ENCODE measurements at regions not wholly inside any gene's neighbourhood (a gene's known extent, or its start where the extent isn't known, plus 50 kb on each side); places are given as distances from the start of the nearest gene placed in this dataset.
"Not testable (repeated sequence)": the region's sequence is repeated elsewhere in the genome, so short reads cannot be mapped to it uniquely, and the experiment has no call there.

GRCh38 chr20:24418731-24419130 is 50.7 kb upstream of the SYNDIG1 start:
- H3K9me3 ChIP-seq (ENCODE audit: control insufficient read depth, low read length, poor library complexity, severe bottlenecking) = no peaks in the 10 kb centered on the region
- Mint-ChIP-seq H3K4me1 (no peaks in the 10 kb centered on the region), H3K27me3 (peaks cover 14% of the 10 kb centered on the region), H3K36me3 (ENCODE audit: low read depth) (no peaks in the 10 kb centered on the region), H3K4me3 (no peak overlapping the region), H3K27ac (no peak overlapping the region)
- no peak for DNase-seq
- ATAC-seq = no peak

DNA sequence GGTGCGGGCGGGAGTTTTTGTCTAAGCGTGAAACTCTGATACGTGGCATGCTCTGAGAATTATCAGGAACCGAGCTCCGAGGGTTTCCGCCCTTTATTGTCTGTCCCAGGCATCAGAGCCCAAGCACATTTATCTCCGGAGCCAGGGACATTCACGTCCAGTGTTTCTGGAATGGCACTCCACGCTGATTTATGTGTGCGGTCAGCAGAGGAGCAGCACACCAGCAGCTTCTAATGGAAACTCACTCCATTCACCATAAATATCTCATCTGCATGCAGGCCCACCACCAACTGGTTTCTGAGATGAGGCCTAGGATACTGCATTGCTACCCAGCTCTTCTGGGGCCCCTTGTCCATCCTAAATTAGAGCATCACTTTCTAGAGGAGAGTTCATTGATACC is 51.9 kb upstream of the SYNDIG1 start:
- no peaks in the 10 kb centered on the region for H3K9me3 ChIP-seq (ENCODE audit: control insufficient read depth, low read length, poor library complexity, severe bottlenecking)
- Mint-ChIP-seq H3K4me1 (no peaks in the 10 kb centered on the region), H3K4me3 (no peak overlapping the region), H3K27me3 (peaks cover 4% of the 10 kb centered on the region), H3K27ac (no peak overlapping the region), H3K36me3 (ENCODE audit: low read depth) (no peaks in the 10 kb centered on the region)
- no peak for ATAC-seq
- no peak for DNase-seq

- H3K4me1 Mint-ChIP-seq = not testable (repeated sequence)
These were observed 54.0 kb upstream of the SYNDIG1 start for GRCh38 chr20:24415444-24415843.

DNA sequence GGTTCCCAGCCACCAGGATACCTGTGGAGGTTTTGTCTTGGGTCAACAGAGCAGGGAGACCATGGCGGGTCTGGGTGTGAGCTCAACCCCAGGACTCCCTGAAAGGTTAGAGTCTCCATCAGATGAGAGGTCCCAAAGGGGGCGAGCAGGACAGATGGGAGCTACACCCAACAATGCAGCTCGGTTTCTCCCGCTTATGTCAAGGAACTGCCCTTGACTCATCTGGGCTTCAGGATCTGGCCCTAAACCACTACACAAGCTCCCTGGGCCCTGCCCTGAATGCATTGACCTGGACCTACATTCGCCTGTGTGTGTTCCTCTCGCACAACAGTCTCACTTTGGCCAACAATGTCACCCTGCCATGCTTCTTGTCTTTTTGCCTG is 57.6 kb upstream of the SYNDIG1 start:
- H3K9me3 ChIP-seq (ENCODE audit: control insufficient read depth, low read length, poor library complexity, severe bottlenecking) = no peaks in the 10 kb centered on the region
- H3K27ac Mint-ChIP-seq = no peak overlapping the region
- no peak for DNase-seq
- ATAC-seq = no peak
- no peaks in the 10 kb centered on the region for H3K4me1 Mint-ChIP-seq
- no peaks in the 10 kb centered on the region for H3K36me3 Mint-ChIP-seq (ENCODE audit: low read depth)
- peaks cover 22% of the 10 kb centered on the region for H3K27me3 Mint-ChIP-seq
- H3K4me3 Mint-ChIP-seq = no peak overlapping the region

More at GRCh38 chr20:24415444-24415843, 54.0 kb upstream of the SYNDIG1 start:
- not testable (repeated sequence) for H3K27ac Mint-ChIP-seq; DNase-seq; H3K9me3 ChIP-seq (ENCODE audit: control insufficient read depth, low read length, poor library complexity, severe bottlenecking); ATAC-seq; H3K4me3 Mint-ChIP-seq; H3K27me3 Mint-ChIP-seq; H3K36me3 Mint-ChIP-seq (ENCODE audit: low read depth)

DNA sequence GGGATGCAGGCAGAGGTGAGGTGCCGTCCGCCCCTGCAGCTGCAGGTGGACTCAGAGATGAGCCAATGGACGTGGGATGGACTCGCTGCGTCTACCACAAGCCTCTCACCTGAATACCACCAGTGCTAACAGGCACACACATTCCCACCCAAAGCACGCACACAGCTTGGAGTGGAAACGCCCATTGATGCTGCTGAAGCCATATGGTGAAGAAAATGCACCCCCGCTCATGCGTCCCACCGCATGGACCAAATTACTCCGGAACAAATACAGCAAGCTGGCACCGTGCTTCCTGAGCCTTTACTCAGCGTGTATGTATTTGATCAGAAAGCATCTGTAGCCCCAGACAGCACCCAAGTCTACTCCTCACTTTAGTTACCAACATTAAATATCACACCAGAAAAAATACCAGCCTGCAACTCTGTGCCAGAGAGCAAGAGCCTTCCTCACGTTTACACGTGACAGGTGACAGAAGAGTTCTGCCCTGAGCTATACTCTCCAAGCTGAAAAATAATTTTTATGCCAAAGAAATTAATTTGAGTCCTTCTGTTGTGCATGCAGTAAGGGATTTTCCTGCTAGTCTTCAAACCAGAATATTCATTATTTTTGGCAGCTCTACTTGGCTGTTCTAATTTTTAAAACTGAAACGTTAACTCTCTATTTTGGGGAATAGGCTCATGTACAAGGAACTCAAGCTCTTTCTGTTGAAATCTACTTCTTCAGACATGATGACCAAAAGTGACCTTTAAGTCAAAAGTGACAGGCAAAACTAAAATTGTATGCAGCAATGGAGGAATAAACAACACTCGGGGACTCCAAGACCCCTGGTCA is 58.2 kb upstream of the SYNDIG1 start:
- ATAC-seq (no peak), DNase-seq (no peak)
- no peak overlapping the region for H3K4me3 Mint-ChIP-seq
- H3K36me3 Mint-ChIP-seq (ENCODE audit: low read depth) = no peaks in the 10 kb centered on the region
- no peaks in the 10 kb centered on the region for H3K4me1 Mint-ChIP-seq
- no peaks in the 10 kb centered on the region for H3K9me3 ChIP-seq (ENCODE audit: control insufficient read depth, low read length, poor library complexity, severe bottlenecking)
- H3K27ac Mint-ChIP-seq = no peak overlapping the region
- peaks cover 28% of the 10 kb centered on the region for H3K27me3 Mint-ChIP-seq

GRCh38 chr20:24407151-24407550 is 62.3 kb upstream of the SYNDIG1 start:
- no peak for DNase-seq
- Mint-ChIP-seq H3K36me3 (ENCODE audit: low read depth) (no peaks in the 10 kb centered on the region), H3K27me3 (peaks cover 34% of the 10 kb centered on the region), H3K4me1 (no peaks in the 10 kb centered on the region), H3K27ac (no peak overlapping the region), H3K4me3 (no peak overlapping the region)
- no peak for ATAC-seq
- H3K9me3 ChIP-seq (ENCODE audit: control insufficient read depth, low read length, poor library complexity, severe bottlenecking) = no peaks in the 10 kb centered on the region

GRCh38 chr20:24406750-24407149 is 62.7 kb upstream of the SYNDIG1 start:
- H3K4me1 Mint-ChIP-seq = no peaks in the 10 kb centered on the region
- H3K27me3 Mint-ChIP-seq = peaks cover 34% of the 10 kb centered on the region
- no peaks in the 10 kb centered on the region for H3K9me3 ChIP-seq (ENCODE audit: control insufficient read depth, low read length, poor library complexity, severe bottlenecking)
- no peak overlapping the region for H3K27ac Mint-ChIP-seq
- DNase-seq = no peak
- no peak overlapping the region for H3K4me3 Mint-ChIP-seq
- no peak for ATAC-seq
- H3K36me3 Mint-ChIP-seq (ENCODE audit: low read depth) = no peaks in the 10 kb centered on the region

DNA sequence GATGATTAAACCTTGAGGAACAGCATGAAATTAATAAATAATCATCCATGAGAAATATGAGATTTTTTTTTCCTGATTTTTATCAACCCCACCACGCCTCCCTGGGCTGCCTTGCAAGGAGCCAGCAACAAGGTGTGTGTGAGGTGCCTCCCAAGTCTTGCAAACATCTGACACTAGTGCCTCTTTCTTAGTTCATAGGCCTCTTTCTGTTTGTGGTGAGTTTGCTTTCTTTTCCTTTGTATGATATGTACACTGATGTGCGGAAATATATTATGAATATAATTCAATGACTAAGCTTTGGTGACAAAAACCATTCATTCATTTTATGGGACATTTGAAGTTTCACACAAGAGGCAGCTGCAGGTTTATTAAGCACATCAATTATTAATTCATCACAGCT is 63.2 kb upstream of the SYNDIG1 start:
- Mint-ChIP-seq H3K4me3 (no peak overlapping the region), H3K4me1 (no peaks in the 10 kb centered on the region), H3K27me3 (peaks cover 31% of the 10 kb centered on the region), H3K36me3 (ENCODE audit: low read depth) (no peaks in the 10 kb centered on the region), H3K27ac (no peak overlapping the region)
- no peaks in the 10 kb centered on the region for H3K9me3 ChIP-seq (ENCODE audit: control insufficient read depth, low read length, poor library complexity, severe bottlenecking)
- no peak for ATAC-seq
- no peak for DNase-seq

DNA sequence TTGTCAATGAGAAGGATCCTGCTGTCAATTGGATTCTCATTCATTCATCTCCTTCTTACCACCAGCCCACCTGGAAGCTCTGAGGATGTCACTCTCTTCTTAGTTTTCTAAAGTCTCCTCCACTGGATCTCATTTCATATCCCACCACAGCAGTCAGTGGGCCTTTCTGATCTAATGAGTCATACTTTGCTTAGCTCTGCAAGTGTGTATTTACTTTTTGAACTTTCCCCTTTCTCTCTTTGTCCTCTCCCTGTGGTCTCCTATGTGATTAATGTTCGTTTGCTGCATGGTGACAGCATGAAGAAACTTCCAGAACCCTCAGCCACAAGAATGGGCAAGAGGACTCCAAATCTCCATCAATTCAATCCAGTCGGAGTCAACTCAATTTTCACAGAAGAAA is 63.6 kb upstream of the SYNDIG1 start:
- Mint-ChIP-seq H3K27ac (no peak overlapping the region), H3K4me1 (no peaks in the 10 kb centered on the region), H3K36me3 (ENCODE audit: low read depth) (no peaks in the 10 kb centered on the region), H3K27me3 (peaks cover 27% of the 10 kb centered on the region), H3K4me3 (no peak overlapping the region)
- no peaks in the 10 kb centered on the region for H3K9me3 ChIP-seq (ENCODE audit: control insufficient read depth, low read length, poor library complexity, severe bottlenecking)
- no peak for ATAC-seq
- DNase-seq = no peak

- no peaks in the 10 kb centered on the region for H3K4me1 Mint-ChIP-seq
- no peaks in the 10 kb centered on the region for H3K36me3 Mint-ChIP-seq (ENCODE audit: low read depth)
- H3K4me3 Mint-ChIP-seq = no peak overlapping the region
- ATAC-seq (no peak), DNase-seq (no peak)
- H3K27ac Mint-ChIP-seq = no peak overlapping the region
- peaks cover 19% of the 10 kb centered on the region for H3K27me3 Mint-ChIP-seq
- H3K9me3 ChIP-seq (ENCODE audit: control insufficient read depth, low read length, poor library complexity, severe bottlenecking) = no peaks in the 10 kb centered on the region
These were observed 66.0 kb upstream of the SYNDIG1 start for GRCh38 chr20:24403406-24403805.

DNA sequence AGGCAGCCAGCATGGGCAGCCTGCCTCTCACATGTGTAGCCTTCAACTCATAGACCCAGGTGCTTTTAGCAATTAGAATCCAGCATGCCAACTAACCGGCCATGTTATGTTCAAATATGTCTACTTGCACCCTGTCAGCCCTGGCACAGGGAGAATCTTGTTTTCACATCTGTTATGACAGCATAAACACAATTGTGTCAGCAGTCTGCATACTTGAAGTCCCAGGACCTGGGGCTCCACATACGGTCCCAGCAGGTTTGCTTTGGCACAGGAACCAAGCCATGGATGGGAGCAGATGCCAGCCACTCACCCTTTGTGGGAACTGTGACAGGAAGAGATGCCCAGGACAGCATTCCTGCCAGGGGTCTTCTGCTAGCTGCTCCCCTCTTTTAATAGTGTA is 67.2 kb upstream of the SYNDIG1 start:
- H3K27me3 Mint-ChIP-seq = peaks cover 15% of the 10 kb centered on the region
- ATAC-seq = no peak
- no peak overlapping the region for H3K27ac Mint-ChIP-seq
- no peaks in the 10 kb centered on the region for H3K9me3 ChIP-seq (ENCODE audit: control insufficient read depth, low read length, poor library complexity, severe bottlenecking)
- no peak overlapping the region for H3K4me3 Mint-ChIP-seq
- H3K4me1 Mint-ChIP-seq = no peaks in the 10 kb centered on the region
- DNase-seq = no peak
- H3K36me3 Mint-ChIP-seq (ENCODE audit: low read depth) = no peaks in the 10 kb centered on the region

- H3K4me1 Mint-ChIP-seq = no peaks in the 10 kb centered on the region
- H3K27me3 Mint-ChIP-seq = peaks cover 5% of the 10 kb centered on the region
- no peak overlapping the region for H3K27ac Mint-ChIP-seq
- H3K4me3 Mint-ChIP-seq = no peak overlapping the region
- DNase-seq = no peak
- H3K36me3 Mint-ChIP-seq (ENCODE audit: low read depth) = no peaks in the 10 kb centered on the region
- no peaks in the 10 kb centered on the region for H3K9me3 ChIP-seq (ENCODE audit: control insufficient read depth, low read length, poor library complexity, severe bottlenecking)
- no peak for ATAC-seq
These were observed 74.3 kb upstream of the SYNDIG1 start for GRCh38 chr20:24395151-24395550.

DNA sequence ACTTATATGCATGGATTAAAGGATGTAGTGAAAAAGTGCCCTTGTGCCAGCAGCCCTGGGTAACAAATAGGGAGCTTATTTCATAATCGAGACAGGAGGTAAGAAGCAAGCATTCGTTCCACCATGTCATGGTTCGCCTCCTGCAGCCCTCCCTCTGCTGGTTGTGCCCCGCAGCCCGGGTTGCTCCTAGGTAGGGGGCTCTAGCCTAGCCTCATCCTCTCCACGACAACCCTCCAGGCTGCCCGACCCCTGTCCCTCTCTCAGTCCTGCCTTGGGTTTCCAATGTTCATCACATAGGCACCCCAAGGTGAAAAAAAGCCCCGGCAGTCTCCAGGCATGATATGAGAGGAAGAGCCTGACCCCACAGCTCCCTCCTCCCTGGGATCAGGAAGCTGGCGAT is 75.5 kb upstream of the SYNDIG1 start:
- H3K27ac Mint-ChIP-seq = no peak overlapping the region
- H3K4me1 Mint-ChIP-seq = no peaks in the 10 kb centered on the region
- no peaks in the 10 kb centered on the region for H3K9me3 ChIP-seq (ENCODE audit: control insufficient read depth, low read length, poor library complexity, severe bottlenecking)
- DNase-seq = no peak
- peaks cover 5% of the 10 kb centered on the region for H3K27me3 Mint-ChIP-seq
- ATAC-seq = no peak
- no peak overlapping the region for H3K4me3 Mint-ChIP-seq
- H3K36me3 Mint-ChIP-seq (ENCODE audit: low read depth) = no peaks in the 10 kb centered on the region

- Mint-ChIP-seq H3K4me3 (no peak overlapping the region), H3K4me1 (no peaks in the 10 kb centered on the region), H3K27me3 (peaks cover 5% of the 10 kb centered on the region), H3K36me3 (ENCODE audit: low read depth) (no peaks in the 10 kb centered on the region), H3K27ac (no peak overlapping the region)
- DNase-seq (no peak), ATAC-seq (no peak)
- H3K9me3 ChIP-seq (ENCODE audit: control insufficient read depth, low read length, poor library complexity, severe bottlenecking) = no peaks in the 10 kb centered on the region
These were observed 76.8 kb upstream of the SYNDIG1 start for GRCh38 chr20:24392612-24393011.

Measured in T-helper 17 cell (primary cell).